Hepatocyte (in vitro differentiated cells): ENCODE measurements at regions not wholly inside any gene's neighbourhood (a gene's known extent, or its start where the extent isn't known, plus 50 kb on each side); places are given as distances from the start of the nearest gene placed in this dataset.

Experiments
- EZH2 ChIP-seq: fragments of 200-600 bp; sonication (generic); IDR thresholded peaks from 2 replicates; pipeline ENCODE4 v1.6.1; 2016; ENCODE audit warnings: antibody characterized with exemption, mild to moderate bottlenecking, borderline replicate concordance
- EZH2phosphoT487 ChIP-seq: fragments of 200-600 bp; sonication (generic); IDR thresholded peaks from one replicate; pipeline ENCODE4 v1.6.1; 2018; ENCODE audit warnings: antibody characterized with exemption, mild to moderate bottlenecking, low read depth, moderate library complexity; ENCODE audit not compliant: unreplicated experiment, severe bottlenecking
- TF ChIP-seq, protein P1 (sequence below): fragments of 200-600 bp; sonication (generic); IDR thresholded peaks from 2 replicates; pipeline ENCODE4 v1.5.1; 2016; ENCODE audit warnings: antibody characterized with exemption, mild to moderate bottlenecking; ENCODE audit not compliant: poor library complexity

GRCh38 chr4:14364953-14365536, 637.2 kb upstream of the CPEB2 start:
- TF ChIP-seq EZH2 (no peak), EZH2phosphoT487 (no peak)
- TF ChIP-seq, protein P1, sequence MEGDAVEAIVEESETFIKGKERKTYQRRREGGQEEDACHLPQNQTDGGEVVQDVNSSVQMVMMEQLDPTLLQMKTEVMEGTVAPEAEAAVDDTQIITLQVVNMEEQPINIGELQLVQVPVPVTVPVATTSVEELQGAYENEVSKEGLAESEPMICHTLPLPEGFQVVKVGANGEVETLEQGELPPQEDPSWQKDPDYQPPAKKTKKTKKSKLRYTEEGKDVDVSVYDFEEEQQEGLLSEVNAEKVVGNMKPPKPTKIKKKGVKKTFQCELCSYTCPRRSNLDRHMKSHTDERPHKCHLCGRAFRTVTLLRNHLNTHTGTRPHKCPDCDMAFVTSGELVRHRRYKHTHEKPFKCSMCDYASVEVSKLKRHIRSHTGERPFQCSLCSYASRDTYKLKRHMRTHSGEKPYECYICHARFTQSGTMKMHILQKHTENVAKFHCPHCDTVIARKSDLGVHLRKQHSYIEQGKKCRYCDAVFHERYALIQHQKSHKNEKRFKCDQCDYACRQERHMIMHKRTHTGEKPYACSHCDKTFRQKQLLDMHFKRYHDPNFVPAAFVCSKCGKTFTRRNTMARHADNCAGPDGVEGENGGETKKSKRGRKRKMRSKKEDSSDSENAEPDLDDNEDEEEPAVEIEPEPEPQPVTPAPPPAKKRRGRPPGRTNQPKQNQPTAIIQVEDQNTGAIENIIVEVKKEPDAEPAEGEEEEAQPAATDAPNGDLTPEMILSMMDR, result no peak
